ENCODE measurements at regions not wholly inside any gene's neighbourhood (a gene's known extent, or its start where the extent isn't known, plus 50 kb on each side); places are given as distances from the start of the nearest gene placed in this dataset.

GRCh38 chr6:93992976-93993375 is 573.6 kb upstream of the EPHA7 start:
- POLR2A ChIA-PET, result no interaction called here
- DNase-seq (ENCODE audit: low read depth, low spot score), result no peak
- CTCF ChIA-PET, result interaction anchor here (0.7 kb wide), 1 partner anchor 9 kb away, joined by 3 read pairs; no protein-coding TSS in a partner anchor

DNA sequence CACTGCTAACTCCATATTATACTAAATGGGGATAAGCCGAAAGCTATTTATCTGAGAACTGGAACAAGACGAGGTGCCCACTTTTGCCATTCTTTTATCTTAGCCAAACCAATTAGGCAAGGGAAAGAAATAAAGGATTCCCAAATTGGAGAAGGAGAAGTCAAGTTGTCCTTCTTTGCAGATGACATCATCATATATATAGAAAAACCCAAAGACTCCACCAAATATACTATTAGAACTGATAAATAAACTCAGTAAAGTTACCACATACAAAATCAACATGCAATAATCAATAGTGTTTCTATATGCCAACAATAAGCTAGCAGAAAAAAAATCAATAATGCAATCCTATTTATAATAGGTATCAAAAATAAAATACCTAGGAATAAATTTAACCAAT is 570.3 kb upstream of the EPHA7 start:
- POLR2A ChIA-PET, result no interaction called here
- H3K27ac ChIP-seq (ENCODE audit: low read depth, low read length), result no peak overlapping the region
- DNase-seq (ENCODE audit: low read depth, low spot score), result no peak
- H3K27me3 ChIP-seq (ENCODE audit: control insufficient read depth, insufficient read depth, low read length), result no peaks in the 10 kb centered on the region
- peaks cover 6% of the 10 kb centered on the region; the same call in 1 of the 2 replicates for H3K9me3 ChIP-seq (ENCODE audit: control insufficient read depth, insufficient read depth, low read length)
- TF ChIP-seq, protein P1, sequence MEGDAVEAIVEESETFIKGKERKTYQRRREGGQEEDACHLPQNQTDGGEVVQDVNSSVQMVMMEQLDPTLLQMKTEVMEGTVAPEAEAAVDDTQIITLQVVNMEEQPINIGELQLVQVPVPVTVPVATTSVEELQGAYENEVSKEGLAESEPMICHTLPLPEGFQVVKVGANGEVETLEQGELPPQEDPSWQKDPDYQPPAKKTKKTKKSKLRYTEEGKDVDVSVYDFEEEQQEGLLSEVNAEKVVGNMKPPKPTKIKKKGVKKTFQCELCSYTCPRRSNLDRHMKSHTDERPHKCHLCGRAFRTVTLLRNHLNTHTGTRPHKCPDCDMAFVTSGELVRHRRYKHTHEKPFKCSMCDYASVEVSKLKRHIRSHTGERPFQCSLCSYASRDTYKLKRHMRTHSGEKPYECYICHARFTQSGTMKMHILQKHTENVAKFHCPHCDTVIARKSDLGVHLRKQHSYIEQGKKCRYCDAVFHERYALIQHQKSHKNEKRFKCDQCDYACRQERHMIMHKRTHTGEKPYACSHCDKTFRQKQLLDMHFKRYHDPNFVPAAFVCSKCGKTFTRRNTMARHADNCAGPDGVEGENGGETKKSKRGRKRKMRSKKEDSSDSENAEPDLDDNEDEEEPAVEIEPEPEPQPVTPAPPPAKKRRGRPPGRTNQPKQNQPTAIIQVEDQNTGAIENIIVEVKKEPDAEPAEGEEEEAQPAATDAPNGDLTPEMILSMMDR (IDR thresholded peaks at IDR 0.05; ENCODE audit: low read depth, low read length), result no peak
- CTCF ChIA-PET, result no interaction called here
- H3K4me3 ChIP-seq (ENCODE audit: low read depth, low read length), result no peak overlapping the region

More at GRCh38 chr6:93992976-93993375, 573.6 kb upstream of the EPHA7 start:
- Histone ChIP-seq H3K27me3 (ENCODE audit: control insufficient read depth, insufficient read depth, low read length) (no peaks in the 10 kb centered on the region), H3K4me3 (ENCODE audit: low read depth, low read length) (no peak overlapping the region), H3K27ac (ENCODE audit: low read depth, low read length) (no peak overlapping the region), H3K9me3 (ENCODE audit: control insufficient read depth, insufficient read depth, low read length) (no peaks in the 10 kb centered on the region)
- TF ChIP-seq, protein P1 (IDR thresholded peaks at IDR 0.05; ENCODE audit: low read depth, low read length), result no peak

DNA sequence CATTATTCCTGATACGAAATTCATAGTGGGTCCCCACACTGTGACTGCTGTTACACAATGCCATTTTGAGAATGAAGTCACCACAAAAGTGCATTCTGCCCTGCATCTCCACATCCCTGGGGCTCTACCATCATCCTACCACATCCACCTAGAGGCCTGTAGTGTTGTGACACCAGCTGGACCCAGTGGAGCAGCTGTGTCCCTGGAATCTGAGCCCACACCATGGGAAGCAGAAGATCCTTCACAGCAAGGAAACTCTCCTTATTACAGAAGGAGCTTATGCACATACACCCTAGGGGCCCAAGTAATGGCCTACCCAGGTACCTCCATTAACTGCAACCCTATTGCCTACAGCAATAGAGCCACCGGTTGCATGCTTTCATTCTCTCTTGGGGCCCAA is 566.6 kb upstream of the EPHA7 start:
- POLR2A ChIA-PET, result no interaction called here
- DNase-seq (ENCODE audit: low read depth, low spot score), result no peak
- TF ChIP-seq, protein P1 (IDR thresholded peaks at IDR 0.05; ENCODE audit: low read depth, low read length), result no peak
- peaks cover 6% of the 10 kb centered on the region; the same call in 1 of the 2 replicates for H3K9me3 ChIP-seq (ENCODE audit: control insufficient read depth, insufficient read depth, low read length)
- H3K4me3 ChIP-seq (ENCODE audit: low read depth, low read length), result no peak overlapping the region
- no peaks in the 10 kb centered on the region for H3K27me3 ChIP-seq (ENCODE audit: control insufficient read depth, insufficient read depth, low read length)
- CTCF ChIA-PET, result no interaction called here
- no peak overlapping the region for H3K27ac ChIP-seq (ENCODE audit: low read depth, low read length)

DNA sequence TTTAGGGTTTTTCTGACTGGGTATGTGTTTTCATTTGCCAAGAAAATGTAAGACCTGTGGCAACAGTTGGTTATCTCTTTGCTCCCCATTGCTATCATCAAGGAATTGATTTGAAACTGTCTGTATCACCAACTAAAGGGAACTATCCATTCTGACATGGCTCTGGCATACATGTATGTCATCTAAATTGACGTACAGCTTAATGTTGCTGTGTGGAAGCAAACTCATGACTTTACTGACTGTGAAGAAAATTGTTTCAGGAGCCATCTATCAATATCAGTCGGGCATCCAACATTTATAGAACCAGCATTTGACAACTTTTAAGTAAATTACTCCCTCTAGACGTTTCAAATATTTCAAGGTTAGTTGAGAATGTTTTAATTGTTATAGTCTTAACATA is 555.8 kb upstream of the EPHA7 start:
- POLR2A ChIA-PET, result no interaction called here
- H3K9me3 ChIP-seq (ENCODE audit: control insufficient read depth, insufficient read depth, low read length), result no peaks in the 10 kb centered on the region; the same call in 1 of the 2 replicates
- no peak overlapping the region for H3K4me3 ChIP-seq (ENCODE audit: low read depth, low read length)
- no peak for DNase-seq (ENCODE audit: low read depth, low spot score)
- H3K27ac ChIP-seq (ENCODE audit: low read depth, low read length), result no peak overlapping the region
- TF ChIP-seq, protein P1 (IDR thresholded peaks at IDR 0.05; ENCODE audit: low read depth, low read length), result no peak
- H3K27me3 ChIP-seq (ENCODE audit: control insufficient read depth, insufficient read depth, low read length), result no peaks in the 10 kb centered on the region
- CTCF ChIA-PET, result no interaction called here

DNA sequence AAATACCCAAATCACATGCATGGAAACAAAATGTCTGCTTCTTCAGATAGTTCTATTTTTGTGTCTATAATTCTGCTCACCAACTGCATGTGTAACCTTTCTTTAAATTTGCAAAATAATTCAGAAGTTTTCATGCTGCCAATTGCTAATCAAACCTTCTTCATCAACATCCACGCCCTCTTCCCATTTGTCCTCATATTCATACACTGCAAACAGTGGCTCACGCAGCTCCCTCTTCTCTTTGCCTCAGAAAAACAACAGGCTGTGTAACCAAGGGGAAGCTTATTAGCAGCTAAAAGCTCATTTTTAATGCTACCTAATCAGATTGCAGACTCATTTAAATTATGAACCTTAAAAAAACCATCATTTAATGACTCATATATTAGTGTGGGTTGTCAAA is 555.0 kb upstream of the EPHA7 start:
- Histone ChIP-seq H3K27ac (ENCODE audit: low read depth, low read length) (no peak overlapping the region), H3K9me3 (ENCODE audit: control insufficient read depth, insufficient read depth, low read length) (no peaks in the 10 kb centered on the region; the same call in 1 of the 2 replicates), H3K4me3 (ENCODE audit: low read depth, low read length) (no peak overlapping the region), H3K27me3 (ENCODE audit: control insufficient read depth, insufficient read depth, low read length) (no peaks in the 10 kb centered on the region)
- ChIA-PET CTCF (no interaction called here), POLR2A (no interaction called here)
- TF ChIP-seq, protein P1 (IDR thresholded peaks at IDR 0.05; ENCODE audit: low read depth, low read length), result no peak
- DNase-seq (ENCODE audit: low read depth, low spot score), result no peak
